Prostate gland (tissue), 2 donors: ENCODE measurements at regions not wholly inside any gene's neighbourhood (a gene's known extent, or its start where the extent isn't known, plus 50 kb on each side); places are given as distances from the start of the nearest gene placed in this dataset.

Source experiments
- POLR2A ChIP-seq: fragments of 450-650 bp; IDR thresholded peaks from one replicate; pipeline ENCODE4 v1.6.1; 2016; ENCODE audit warnings: antibody characterized with exemption, mild to moderate bottlenecking
- TF ChIP-seq, protein P1 (sequence below), 4 experiments: fragments of 200-600 bp in 2 of 4; fragments of 450-650 bp in 2 of 4; sonication (generic) in 2 of 4; IDR thresholded peaks; 1 replicate in 3 of 4; 2 replicates in 1 of 4; pipeline ENCODE4 v1.5.1; 2016 to 2019; ENCODE audit warnings: antibody characterized with exemption in 4 of 4, mild to moderate bottlenecking in 2 of 4, moderate library complexity in 2 of 4

- no peak for TF ChIP-seq POLR2A
- TF ChIP-seq, protein P1, sequence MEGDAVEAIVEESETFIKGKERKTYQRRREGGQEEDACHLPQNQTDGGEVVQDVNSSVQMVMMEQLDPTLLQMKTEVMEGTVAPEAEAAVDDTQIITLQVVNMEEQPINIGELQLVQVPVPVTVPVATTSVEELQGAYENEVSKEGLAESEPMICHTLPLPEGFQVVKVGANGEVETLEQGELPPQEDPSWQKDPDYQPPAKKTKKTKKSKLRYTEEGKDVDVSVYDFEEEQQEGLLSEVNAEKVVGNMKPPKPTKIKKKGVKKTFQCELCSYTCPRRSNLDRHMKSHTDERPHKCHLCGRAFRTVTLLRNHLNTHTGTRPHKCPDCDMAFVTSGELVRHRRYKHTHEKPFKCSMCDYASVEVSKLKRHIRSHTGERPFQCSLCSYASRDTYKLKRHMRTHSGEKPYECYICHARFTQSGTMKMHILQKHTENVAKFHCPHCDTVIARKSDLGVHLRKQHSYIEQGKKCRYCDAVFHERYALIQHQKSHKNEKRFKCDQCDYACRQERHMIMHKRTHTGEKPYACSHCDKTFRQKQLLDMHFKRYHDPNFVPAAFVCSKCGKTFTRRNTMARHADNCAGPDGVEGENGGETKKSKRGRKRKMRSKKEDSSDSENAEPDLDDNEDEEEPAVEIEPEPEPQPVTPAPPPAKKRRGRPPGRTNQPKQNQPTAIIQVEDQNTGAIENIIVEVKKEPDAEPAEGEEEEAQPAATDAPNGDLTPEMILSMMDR (IDR thresholded peaks at IDR 0.05), result no peak
Observed at GRCh38 chr6:121998631-121999030, 400.8 kb upstream of the HSF2 start.
